BJ (cell line): ENCODE measurements at regions not wholly inside any gene's neighbourhood (a gene's known extent, or its start where the extent isn't known, plus 50 kb on each side); places are given as distances from the start of the nearest gene placed in this dataset.

Source experiments
- CTCF ChIA-PET: fragments of 350-600 bp; formaldehyde crosslinking; extraction: SDS; loops from one replicate; lab custom pipeline; 2021; ENCODE audit warnings: antibody characterized with exemption, inconsistent platforms; lab: Yijun Ruan, JAX
- POLR2A ChIA-PET: fragments of 300-600 bp; sonication (Branson Sonifier 250); formaldehyde crosslinking; extraction: SDS; loops from one replicate; lab custom pipeline; 2021; ENCODE audit warnings: antibody characterized with exemption; lab: Charles Lee
- DNase-seq: peaks from one replicate; pipeline ENCODE4 v3.0.0-alpha.2; 2011; ENCODE audit warnings: low read depth
- H3K27me3 ChIP-seq: 2 replicates; pipeline ENCODE4 v1.6.0; 2011; ENCODE audit warnings: low read length; ENCODE audit not compliant: control insufficient read depth, insufficient read depth
- H3K36me3 ChIP-seq: 2 replicates; pipeline ENCODE4 v1.5.1; 2011; ENCODE audit warnings: low read length; ENCODE audit not compliant: control insufficient read depth, insufficient read depth
- H3K4me3 ChIP-seq: 2 replicates; pipeline ENCODE4 v1.5.1; 2011; ENCODE audit warnings: low read depth, mild to moderate bottlenecking, control low read depth, low read length
- CTCF ChIP-seq: IDR thresholded peaks from 2 replicates; pipeline ENCODE4 v1.5.1; 2011; ENCODE audit warnings: low read depth, mild to moderate bottlenecking, control low read depth, inconsistent platforms, low read length, moderate library complexity; ENCODE audit not compliant: insufficient read depth

- Histone ChIP-seq H3K36me3 (no peaks in the 10 kb centered on the region), H3K27me3 (no peaks in the 10 kb centered on the region), H3K4me3 (no peak overlapping the region)
- POLR2A ChIA-PET = no interaction called here
- CTCF ChIA-PET = interaction anchor here (0.6 to 2.7 kb wide), 10 partner anchors 12 to 1277 kb away, joined by 3 to 20 read pairs (median 3); partner anchors contain the start of gene BTG1
- no peak for TF ChIP-seq CTCF
- DNase-seq = no peak
Observed at GRCh38 chr12:92650228-92650822, 52.5 kb upstream of the PLEKHG7 start.

- POLR2A ChIA-PET = interaction anchor here (0.9 kb wide), 1 partner anchor 1268 kb away, joined by 3 read pairs; no protein-coding TSS in a partner anchor
- no peaks in the 10 kb centered on the region for H3K27me3 ChIP-seq
- peak; percentile 27 for DNase-seq
- H3K4me3 ChIP-seq = no peak overlapping the region
- CTCF ChIA-PET = interaction anchor here (0.6 to 2.7 kb wide), 15 partner anchors 11 to 1286 kb away, joined by 3 to 20 read pairs (median 4); partner anchors contain the start of gene BTG1
- peak; percentile 74 for TF ChIP-seq CTCF
- no peaks in the 10 kb centered on the region for H3K36me3 ChIP-seq
Observed at GRCh38 chr12:92649511-92650227, 53.1 kb upstream of the PLEKHG7 start.

GRCh38 chr12:92648242-92649031 lies 54.4 kb upstream of the PLEKHG7 start:
- CTCF ChIA-PET = interaction anchor here (0.7 to 2.7 kb wide), 11 partner anchors 10 to 1284 kb away, joined by 3 to 20 read pairs (median 4); no protein-coding TSS in a partner anchor
- no peaks in the 10 kb centered on the region for H3K36me3 ChIP-seq
- TF ChIP-seq CTCF = no peak
- no peak for DNase-seq
- POLR2A ChIA-PET = interaction anchor here (0.7 to 0.9 kb wide), 2 partner anchors 570 to 1267 kb away, joined by 3 to 4 read pairs; no protein-coding TSS in a partner anchor
- no peaks in the 10 kb centered on the region for H3K27me3 ChIP-seq
- H3K4me3 ChIP-seq = no peak overlapping the region

GRCh38 chr12:92641291-92641690 lies 61.5 kb upstream of the PLEKHG7 start:
- no peak overlapping the region for H3K4me3 ChIP-seq
- TF ChIP-seq CTCF = no peak
- CTCF ChIA-PET = no interaction called here
- no peaks in the 10 kb centered on the region for H3K27me3 ChIP-seq
- POLR2A ChIA-PET = no interaction called here
- H3K36me3 ChIP-seq = no peaks in the 10 kb centered on the region
- DNase-seq = no peak
